ENCODE measurements at regions not wholly inside any gene's neighbourhood (a gene's known extent, or its start where the extent isn't known, plus 50 kb on each side); places are given as distances from the start of the nearest gene placed in this dataset.

GRCh38 chr5:33194914-33195313 lies 245.9 kb upstream of the TARS1 start:
- no peaks in the 10 kb centered on the region for H3K36me3 ChIP-seq (ENCODE audit: control insufficient read depth in 4 of 4, insufficient read depth in 3 of 4, low read depth in 1 of 4, low read length in 3 of 4)
- no peaks in the 10 kb centered on the region for H3K9me3 ChIP-seq (ENCODE audit: control insufficient read depth in 4 of 4, low read length in 3 of 4)
- H3K27me3 ChIP-seq (ENCODE audit: control insufficient read depth in 4 of 4, insufficient read depth in 4 of 4, low read length in 3 of 4): no peaks in the 10 kb centered on the region
- DNase-seq (ENCODE audit: low spot score): no peak
- no peaks in the 10 kb centered on the region for H3K4me1 ChIP-seq (ENCODE audit: control insufficient read depth in 4 of 4, insufficient read depth in 4 of 4, low read length in 3 of 4)
- no peak overlapping the region for H3K27ac ChIP-seq (ENCODE audit: low read depth in 1 of 2, low read length in 2 of 2)
- TF ChIP-seq RXRA (IDR thresholded peaks at IDR 0.05) (no peak), RAD21 (IDR thresholded peaks at IDR 0.05) (no peak), REST (IDR thresholded peaks at IDR 0.05) (no peak), FOXA1 (IDR thresholded peaks at IDR 0.05) (no peak), CTCF (IDR thresholded peaks at IDR 0.05; ENCODE audit: low read depth, low read length, missing input control) (no peak), NR2F2 (IDR thresholded peaks at IDR 0.05) (no peak), YY1 (IDR thresholded peaks at IDR 0.05) (no peak), MAX (IDR thresholded peaks at IDR 0.05) (no peak), JUND (IDR thresholded peaks at IDR 0.05) (no peak), GABPA (IDR thresholded peaks at IDR 0.05 in 1 of 2, conservative IDR thresholded peaks at IDR 0.05 in 1 of 2) (no peak), ATF3 (IDR thresholded peaks at IDR 0.05) (no peak), TAF1 (conservative IDR thresholded peaks at IDR 0.05) (no peak), SP1 (IDR thresholded peaks at IDR 0.05) (no peak), HNF4A (conservative IDR thresholded peaks at IDR 0.05) (no peak)
- H3K4me3 ChIP-seq (ENCODE audit: low read depth in 1 of 3, low read length in 3 of 3): no peak overlapping the region
- H3K9ac ChIP-seq (ENCODE audit: low read depth in 1 of 2, low read length in 2 of 2): no peak overlapping the region

GRCh38 chr5:33195431-33196165 lies 245.2 kb upstream of the TARS1 start:
- no peak for TF ChIP-seq MAX (IDR thresholded peaks at IDR 0.05)
- no peak for TF ChIP-seq SP1 (IDR thresholded peaks at IDR 0.05)
- TF ChIP-seq TAF1 (conservative IDR thresholded peaks at IDR 0.05): no peak
- TF ChIP-seq HNF4A (conservative IDR thresholded peaks at IDR 0.05): no peak
- TF ChIP-seq ATF3 (IDR thresholded peaks at IDR 0.05): no peak
- no peak for TF ChIP-seq YY1 (IDR thresholded peaks at IDR 0.05)
- TF ChIP-seq ZBTB33 (IDR thresholded peaks at IDR 0.05): no peak
- Histone ChIP-seq H3K9ac (ENCODE audit: low read depth in 1 of 2, low read length in 2 of 2) (no peak overlapping the region), H3K36me3 (ENCODE audit: control insufficient read depth in 4 of 4, insufficient read depth in 3 of 4, low read depth in 1 of 4, low read length in 3 of 4) (no peaks in the 10 kb centered on the region), H3K9me3 (ENCODE audit: control insufficient read depth in 4 of 4, low read length in 3 of 4) (no peaks in the 10 kb centered on the region), H3K4me3 (ENCODE audit: low read depth in 1 of 3, low read length in 3 of 3) (no peak overlapping the region), H3K4me1 (ENCODE audit: control insufficient read depth in 4 of 4, insufficient read depth in 4 of 4, low read length in 3 of 4) (no peaks in the 10 kb centered on the region), H3K27me3 (ENCODE audit: control insufficient read depth in 4 of 4, insufficient read depth in 4 of 4, low read length in 3 of 4) (no peaks in the 10 kb centered on the region), H3K27ac (ENCODE audit: low read depth in 1 of 2, low read length in 2 of 2) (no peak overlapping the region)
- no peak for DNase-seq (ENCODE audit: low spot score)
- 79% methylated on average over 3 of the region's 3 CpGs for WGBS
